ENCODE measurements at regions not wholly inside any gene's neighbourhood (a gene's known extent, or its start where the extent isn't known, plus 50 kb on each side); places are given as distances from the start of the nearest gene placed in this dataset.

- no peak for DNase-seq (ENCODE audit: low spot score)
Measured at GRCh38 chr18:56224669-56225561, 413.5 kb downstream of the TXNL1 start.

GRCh38 chr18:56221195-56222065 lies 417.0 kb downstream of the TXNL1 start:
- DNase-seq (ENCODE audit: low spot score): no peak

DNA sequence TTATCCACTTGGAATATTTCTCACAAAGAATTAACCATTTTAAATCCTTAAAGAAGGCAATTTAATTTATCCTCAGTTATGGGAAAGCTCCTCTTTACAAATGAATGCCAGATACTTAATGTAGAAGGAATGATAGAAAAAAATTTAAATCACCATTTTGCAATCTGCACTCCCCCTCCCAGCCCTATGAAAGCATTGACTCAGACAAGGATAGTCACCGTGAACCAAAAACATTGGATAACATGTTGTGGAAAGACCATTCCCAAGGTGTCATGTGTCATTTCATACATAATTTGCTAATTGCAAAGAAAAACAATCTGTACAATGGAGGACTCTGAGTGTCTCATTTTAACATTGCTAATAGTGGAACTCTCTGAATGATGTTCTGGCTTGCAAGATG lies 421.0 kb downstream of the TXNL1 start:
- no peak for DNase-seq (ENCODE audit: low spot score)

DNA sequence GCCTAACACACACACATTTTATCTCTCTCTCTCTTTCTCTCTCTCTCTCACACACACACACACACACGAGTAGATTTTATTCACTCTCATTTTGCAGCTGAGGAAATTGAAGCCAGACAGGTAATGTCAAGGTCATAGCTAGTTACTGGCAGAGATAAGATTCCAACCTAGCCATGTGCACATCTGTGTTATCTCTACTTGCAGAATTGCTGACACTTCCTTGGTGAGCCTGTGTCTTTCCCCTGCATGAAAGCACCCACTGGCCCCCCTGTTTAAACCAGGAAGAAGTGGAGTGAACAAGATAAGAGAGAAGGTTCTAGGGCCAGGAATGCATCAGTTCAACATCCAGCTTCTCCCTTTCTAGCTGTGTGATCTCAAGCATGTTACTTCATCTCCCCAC lies 423.7 kb downstream of the TXNL1 start:
- DNase-seq (ENCODE audit: low spot score): no peak

DNA sequence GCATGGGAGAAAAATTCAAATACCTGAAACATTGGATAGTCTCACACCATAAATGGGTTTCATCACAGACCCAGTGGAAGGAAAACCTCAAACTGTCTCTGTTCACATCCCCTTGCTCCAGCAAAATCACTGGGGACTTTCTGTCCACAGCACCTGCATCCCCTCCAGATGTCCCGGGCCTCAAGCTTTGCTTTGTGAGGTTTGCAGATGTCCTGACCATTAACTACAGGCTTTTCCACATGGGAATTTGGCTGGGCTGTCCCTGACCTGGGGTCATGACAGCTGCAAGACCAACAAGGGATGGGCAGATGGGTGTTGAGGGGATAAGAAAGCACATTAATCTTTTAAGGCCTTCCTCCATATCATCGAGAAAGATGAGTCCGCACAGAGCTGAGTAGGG lies 427.9 kb downstream of the TXNL1 start:
- no peak for DNase-seq (ENCODE audit: low spot score)

DNA sequence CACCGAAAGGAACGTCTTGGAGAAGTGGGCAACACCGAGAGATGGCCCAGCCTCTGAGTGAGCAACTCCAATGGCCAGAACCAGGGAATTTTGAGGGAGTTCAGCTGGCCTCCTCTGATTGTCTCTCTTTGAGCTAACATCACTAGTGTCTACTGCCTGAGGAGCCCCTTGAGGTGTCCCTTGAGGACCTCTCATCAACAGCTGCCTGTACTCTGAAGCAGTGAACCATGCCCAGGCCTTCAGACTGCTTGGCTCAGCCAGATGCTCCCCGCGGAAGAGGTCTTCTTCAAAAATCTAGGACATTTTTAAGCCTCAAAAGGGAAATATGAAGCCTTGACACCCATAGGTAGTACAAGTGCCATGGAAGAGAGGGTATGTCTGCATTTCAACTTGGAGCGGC lies 430.4 kb downstream of the TXNL1 start:
- DNase-seq (ENCODE audit: low spot score): no peak

DNA sequence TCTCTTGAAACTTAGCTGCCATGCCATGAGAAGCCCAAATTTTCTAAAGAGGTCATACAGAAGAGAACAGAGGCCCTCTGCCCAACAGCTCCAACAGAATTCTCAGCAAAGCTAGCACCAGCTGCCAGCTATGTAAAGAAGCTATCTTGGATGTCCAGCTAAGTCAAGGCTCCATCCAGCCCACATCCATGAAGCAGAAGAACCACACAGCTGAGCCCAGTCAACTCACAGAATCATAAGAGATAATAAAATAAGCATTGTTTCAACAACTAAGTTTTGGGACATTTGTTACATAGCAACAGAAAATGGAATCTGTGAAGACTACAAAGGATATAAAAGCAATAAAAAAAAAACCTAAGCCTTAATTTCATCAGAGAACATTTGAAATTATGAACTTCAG lies 434.3 kb downstream of the TXNL1 start:
- no peak for DNase-seq (ENCODE audit: low spot score)

- DNase-seq (ENCODE audit: low spot score): no peak
Measured at GRCh38 chr18:56202678-56203077, 435.7 kb downstream of the TXNL1 start.

GRCh38 chr18:56200381-56200911 lies 437.9 kb downstream of the TXNL1 start:
- DNase-seq (ENCODE audit: low spot score): no peak

DNA sequence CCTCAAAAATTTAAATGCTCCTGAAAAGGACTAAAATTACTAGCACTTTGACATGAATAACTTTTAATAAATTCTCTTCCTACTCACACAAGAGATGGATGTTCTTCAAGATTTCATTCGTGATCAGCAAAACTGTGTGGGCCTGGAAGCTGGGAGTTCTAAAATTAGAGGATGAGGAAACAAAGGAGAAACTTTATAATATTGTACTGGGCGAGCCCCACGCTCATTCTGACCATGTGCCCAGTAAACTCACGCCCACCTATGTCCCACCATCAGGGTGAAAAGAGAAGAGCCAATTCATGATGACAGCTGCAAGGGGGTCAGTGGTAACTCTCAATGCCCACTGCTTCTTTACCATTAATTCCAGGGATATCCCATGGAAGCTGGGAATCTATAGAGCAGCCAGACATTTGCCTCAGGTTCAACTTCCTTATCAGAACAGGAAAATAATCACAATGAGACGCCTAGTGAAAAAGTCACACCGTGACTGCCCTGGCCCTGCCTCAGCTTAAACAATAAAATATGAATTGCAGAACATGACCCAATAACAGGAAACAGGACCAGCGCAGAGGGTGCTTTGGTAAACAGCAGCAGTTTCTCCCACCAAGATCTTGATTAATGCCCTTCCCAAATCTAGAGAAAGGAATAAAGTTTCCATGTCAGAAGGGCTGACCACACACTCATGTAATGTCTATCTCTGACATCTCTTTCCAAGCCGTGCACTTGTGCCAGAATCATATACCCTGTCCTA lies 438.6 kb downstream of the TXNL1 start:
- DNase-seq (ENCODE audit: low spot score): no peak

DNA sequence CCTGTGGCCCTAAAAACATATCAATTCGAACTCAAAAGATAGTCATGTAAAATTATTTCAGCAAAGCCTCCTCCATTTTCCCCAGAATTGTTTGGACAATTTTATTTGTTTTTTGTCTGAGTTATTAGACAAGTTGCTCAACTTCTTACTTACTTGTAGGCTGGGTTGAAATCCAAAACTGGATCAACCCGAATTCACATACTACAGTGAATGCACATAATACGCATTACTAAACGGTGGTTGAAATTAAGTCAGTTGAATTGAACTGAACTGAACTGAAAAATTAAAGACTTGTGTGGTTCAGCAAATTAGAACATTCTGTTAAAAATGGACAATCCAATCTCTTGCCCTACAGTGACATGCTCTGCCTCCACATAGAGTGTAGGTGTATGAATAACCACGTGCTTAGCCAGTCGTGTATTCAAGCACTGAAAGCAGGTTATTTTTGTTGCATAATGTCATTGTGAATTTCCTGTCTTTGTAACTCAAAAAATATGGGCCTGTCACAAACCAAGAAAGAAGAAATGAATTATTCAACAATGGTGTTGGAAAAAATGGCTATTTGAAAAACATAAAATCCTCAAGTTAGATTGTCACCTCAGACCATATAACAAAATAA lies 441.0 kb downstream of the TXNL1 start:
- no peak for DNase-seq (ENCODE audit: low spot score)

DNA sequence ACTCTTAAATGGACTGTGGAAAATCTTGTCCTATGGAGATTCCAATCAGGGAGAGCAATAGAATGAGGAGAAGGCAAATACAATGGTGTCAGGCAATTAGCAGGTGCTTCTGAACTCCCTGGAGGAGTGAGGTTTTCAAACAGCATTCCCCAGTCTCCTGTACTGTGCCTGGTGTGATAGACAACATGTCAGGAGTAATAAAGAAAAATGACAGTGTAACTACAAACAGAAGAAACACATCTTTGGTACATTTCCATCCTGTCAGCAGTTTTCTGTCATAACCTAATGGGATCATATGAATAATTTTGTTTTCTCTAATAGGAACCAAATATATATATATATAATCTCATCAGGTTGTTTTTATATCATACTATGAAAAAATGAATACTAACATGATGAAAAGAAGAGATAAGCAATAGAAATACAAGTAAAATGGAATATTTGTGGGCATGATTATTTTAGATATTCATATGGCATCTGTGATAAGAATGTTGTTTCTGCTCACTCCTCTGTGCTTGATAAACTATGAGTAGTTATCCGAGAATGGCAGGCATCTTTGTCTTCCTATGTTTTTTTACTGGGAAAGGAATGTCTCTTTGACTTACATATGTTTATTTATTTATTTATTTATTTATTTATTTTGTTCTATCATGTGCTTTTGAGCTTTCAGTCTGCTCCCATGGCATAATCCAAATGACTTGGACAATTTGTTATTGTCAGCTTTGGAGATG lies 441.7 kb downstream of the TXNL1 start:
- DNase-seq (ENCODE audit: low spot score): no peak

- DNase-seq (ENCODE audit: low spot score): no peak
Measured at GRCh38 chr18:56191334-56191733, 447.1 kb downstream of the TXNL1 start.

DNA sequence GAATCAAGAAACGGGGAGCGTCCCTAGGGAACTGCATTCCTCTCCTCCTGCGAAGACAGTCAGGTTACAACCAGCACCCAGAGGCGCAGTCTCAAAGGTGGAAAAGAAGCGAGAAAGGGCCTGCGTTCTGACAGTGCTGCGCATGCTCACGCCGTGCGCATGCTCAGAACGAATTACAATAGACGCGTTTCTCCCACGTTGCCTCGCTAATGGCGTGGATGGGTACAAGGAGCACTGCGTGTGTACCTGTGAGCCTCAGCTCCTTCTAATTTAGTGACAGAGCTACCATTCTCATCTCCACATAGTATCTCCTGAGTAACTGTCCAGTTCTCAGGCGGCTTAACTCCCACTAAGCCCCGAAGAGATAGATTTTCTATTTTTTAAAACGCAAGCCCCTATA lies 448.8 kb downstream of the TXNL1 start:
- no peak for DNase-seq (ENCODE audit: low spot score)

- no peak for DNase-seq (ENCODE audit: low spot score)
Measured at GRCh38 chr18:56188529-56189275, 449.7 kb downstream of the TXNL1 start.

GRCh38 chr18:56186319-56186718 lies 452.1 kb downstream of the TXNL1 start:
- no peak for DNase-seq (ENCODE audit: low spot score)

DNA sequence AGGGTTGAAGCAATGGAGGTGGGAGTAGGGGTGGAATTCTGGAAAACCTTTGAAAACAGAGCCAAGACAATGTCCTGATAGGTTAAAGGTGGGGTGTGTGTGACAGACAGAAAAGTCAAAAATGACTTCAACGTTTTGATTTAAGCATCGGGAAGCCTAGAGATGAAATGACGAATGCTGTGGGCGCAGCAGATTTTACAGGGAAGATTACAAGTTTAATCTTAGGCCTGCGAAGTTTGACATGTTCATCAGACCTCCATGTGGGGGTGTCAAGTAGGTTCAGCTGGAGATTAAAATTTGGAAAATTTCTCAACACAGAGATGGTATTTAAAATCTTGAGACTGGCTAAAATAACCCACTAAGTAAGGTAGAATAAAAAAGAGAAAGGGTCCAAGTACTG lies 453.3 kb downstream of the TXNL1 start:
- no peak for DNase-seq (ENCODE audit: low spot score)

DNA sequence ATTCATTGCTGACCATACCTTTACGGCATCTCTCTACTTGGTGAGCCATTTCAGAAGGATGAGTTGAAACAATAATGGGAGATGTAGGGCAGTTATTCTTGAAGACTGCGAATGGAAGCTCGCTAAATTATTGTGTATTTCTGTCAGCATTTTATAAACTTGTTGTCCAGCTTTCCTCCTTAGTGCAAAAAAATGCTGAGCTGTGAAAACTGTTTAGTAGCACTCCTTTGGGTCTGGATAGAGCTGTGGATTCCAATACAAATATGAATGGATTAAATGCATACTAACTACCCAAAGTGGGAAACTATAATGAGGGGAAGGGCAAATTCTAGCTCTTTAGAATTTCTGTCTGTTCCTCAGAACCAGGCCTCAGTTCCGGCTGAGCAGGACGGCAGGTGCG lies 461.6 kb downstream of the TXNL1 start:
- DNase-seq (ENCODE audit: low spot score): no peak

DNA sequence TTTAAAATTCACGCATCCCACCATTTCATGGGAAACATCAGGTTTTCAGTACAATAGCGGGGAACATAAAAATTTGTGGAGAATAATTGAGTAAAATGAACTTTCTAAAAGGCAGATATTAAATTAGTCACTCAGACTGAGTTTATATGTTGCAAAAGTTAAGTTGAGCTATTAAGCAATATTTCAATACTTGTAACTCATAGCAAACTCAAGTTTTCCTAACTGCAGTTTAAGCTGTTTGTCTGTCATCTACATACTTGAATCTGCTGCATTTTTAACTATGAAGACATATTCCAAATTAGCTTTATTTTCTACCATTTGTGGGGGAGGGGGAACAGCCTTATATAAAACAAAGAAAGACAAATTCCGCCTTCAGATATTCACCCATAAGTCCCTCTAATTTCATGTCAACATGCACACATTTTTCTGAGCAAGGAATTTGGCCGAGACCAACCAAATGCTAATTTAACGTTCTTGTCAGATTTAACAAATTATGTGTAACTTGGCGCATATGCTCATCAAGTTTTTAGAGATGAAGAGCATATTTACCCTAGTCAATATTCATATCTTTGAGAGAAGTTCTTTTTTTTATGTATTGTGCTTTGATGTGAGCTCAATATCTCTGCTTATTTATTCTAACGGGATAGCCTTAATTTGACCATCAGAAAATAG lies 462.9 kb downstream of the TXNL1 start:
- DNase-seq (ENCODE audit: low spot score): no peak

All from globus pallidus (tissue), 1 donor.